ENCODE measurements at regions not wholly inside any gene's neighbourhood (a gene's known extent, or its start where the extent isn't known, plus 50 kb on each side); places are given as distances from the start of the nearest gene placed in this dataset.

- ChIA-PET SMC1A (ENCODE audit: uncharacterized antibody, unreplicated experiment) (no interaction called here), CTCF (no interaction called here), POLR2A (no interaction called here), RAD21 (ENCODE audit: unreplicated experiment) (no interaction called here)
- Histone ChIP-seq H2AFZ (ENCODE audit: control insufficient read depth, low read depth, low read length) (no peak overlapping the region), H3K27ac (ENCODE audit: control insufficient read depth, insufficient read depth) (no peak overlapping the region), H3K27me3 (replicated peaks in 1 of 2; ENCODE audit: control insufficient read depth in 2 of 2, insufficient read depth in 2 of 2, low read length in 1 of 2) (no peaks in the 10 kb centered on the region), H3K4me1 (ENCODE audit: control insufficient read depth, insufficient read depth, low read length) (no peaks in the 10 kb centered on the region), H3K9me3 (replicated peaks; ENCODE audit: control insufficient read depth, insufficient read depth, low read length) (no peaks in the 10 kb centered on the region), H3K9ac (ENCODE audit: control insufficient read depth, insufficient read depth, low read length) (no peak overlapping the region), H3K36me3 (ENCODE audit: control insufficient read depth in 2 of 2, insufficient read depth in 2 of 2, low read length in 1 of 2) (no peaks in the 10 kb centered on the region), H3K4me3 (no peak overlapping the region), H3K4me2 (ENCODE audit: control insufficient read depth, insufficient read depth) (no peak overlapping the region), H3K79me2 (ENCODE audit: control insufficient read depth, insufficient read depth, low read length) (no peaks in the 10 kb centered on the region), H4K20me1 (ENCODE audit: control insufficient read depth, insufficient read depth) (no peaks in the 10 kb centered on the region)
- no peak for ATAC-seq
- BruUV-seq (replicated peaks): no TSS peak
- intact Hi-C loops (cut with micrococcal nuclease; ENCODE audit: unreplicated experiment): no loop called here
- in situ Hi-C loops (cut with MboI): no loop called here
- FAIRE-seq: no peak
- WGBS (ENCODE audit: insufficient coverage, insufficient replicate concordance, low lambda C conversion rate, missing lambda C conversion rate): 0% methylated on average over 1 of the region's 1 CpG
- no peak for DNase-seq (ENCODE audit: low read depth, low spot score)
- no peak for TF ChIP-seq CBFB (IDR thresholded peaks at IDR 0.05; ENCODE audit: low read depth)
- no peak for TF ChIP-seq E4F1 (IDR thresholded peaks at IDR 0.05; ENCODE audit: borderline replicate concordance, partially characterized antibody)
- TF ChIP-seq EZH2 (IDR thresholded peaks at IDR 0.05; ENCODE audit: borderline replicate concordance, control insufficient read depth, low read depth, low read length): no peak
- TF ChIP-seq SUZ12 (IDR thresholded peaks at IDR 0.05; ENCODE audit: unreplicated experiment): no peak
- TF ChIP-seq KDM1A (IDR thresholded peaks at IDR 0.05; ENCODE audit: borderline replicate concordance): no peak
- TF ChIP-seq ZBTB33 (IDR thresholded peaks at IDR 0.05): no peak
- no peak for TF ChIP-seq RB1 (IDR thresholded peaks at IDR 0.05; ENCODE audit: borderline replicate concordance)
- TF ChIP-seq TAF1 (IDR thresholded peaks at IDR 0.05; ENCODE audit: borderline replicate concordance, low read depth, low read length): no peak
These were observed 441.7 kb upstream of the SLIT2 start for GRCh38 chr4:19809989-19810388.

All from GM12878 (cell line).